ENCODE measurements at regions not wholly inside any gene's neighbourhood (a gene's known extent, or its start where the extent isn't known, plus 50 kb on each side); places are given as distances from the start of the nearest gene placed in this dataset.
"Not testable (repeated sequence)": the region's sequence is repeated elsewhere in the genome, so short reads cannot be mapped to it uniquely, and the experiment has no call there.

GRCh38 chr13:110046811-110047210, 260.1 kb downstream of the COL4A1 start:
- H3K27ac ChIP-seq: no peak overlapping the region
- WGBS, 2 donors: 45 to 57% methylated on average over 4 of the region's 4 CpGs

DNA sequence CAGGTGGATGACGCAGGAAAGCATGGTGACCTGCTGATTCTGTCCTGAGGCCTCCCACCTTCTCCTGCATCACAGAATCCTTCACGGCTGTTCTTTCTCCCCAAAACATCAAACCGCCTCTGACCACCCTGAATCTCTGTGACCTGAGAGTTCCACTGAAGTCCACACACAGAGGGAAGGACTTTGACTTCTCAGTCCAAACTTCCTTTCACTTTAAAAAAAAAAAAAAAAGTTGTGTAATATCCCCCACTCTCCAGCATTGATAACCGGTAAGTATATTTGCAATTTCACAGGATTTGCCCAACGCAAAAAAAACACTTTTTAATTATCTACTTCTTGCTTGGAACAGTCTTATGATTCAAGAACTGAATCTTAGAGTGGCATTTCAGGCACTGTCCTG, 259.5 kb upstream of the IRS2 start:
- TF ChIP-seq, protein P1, sequence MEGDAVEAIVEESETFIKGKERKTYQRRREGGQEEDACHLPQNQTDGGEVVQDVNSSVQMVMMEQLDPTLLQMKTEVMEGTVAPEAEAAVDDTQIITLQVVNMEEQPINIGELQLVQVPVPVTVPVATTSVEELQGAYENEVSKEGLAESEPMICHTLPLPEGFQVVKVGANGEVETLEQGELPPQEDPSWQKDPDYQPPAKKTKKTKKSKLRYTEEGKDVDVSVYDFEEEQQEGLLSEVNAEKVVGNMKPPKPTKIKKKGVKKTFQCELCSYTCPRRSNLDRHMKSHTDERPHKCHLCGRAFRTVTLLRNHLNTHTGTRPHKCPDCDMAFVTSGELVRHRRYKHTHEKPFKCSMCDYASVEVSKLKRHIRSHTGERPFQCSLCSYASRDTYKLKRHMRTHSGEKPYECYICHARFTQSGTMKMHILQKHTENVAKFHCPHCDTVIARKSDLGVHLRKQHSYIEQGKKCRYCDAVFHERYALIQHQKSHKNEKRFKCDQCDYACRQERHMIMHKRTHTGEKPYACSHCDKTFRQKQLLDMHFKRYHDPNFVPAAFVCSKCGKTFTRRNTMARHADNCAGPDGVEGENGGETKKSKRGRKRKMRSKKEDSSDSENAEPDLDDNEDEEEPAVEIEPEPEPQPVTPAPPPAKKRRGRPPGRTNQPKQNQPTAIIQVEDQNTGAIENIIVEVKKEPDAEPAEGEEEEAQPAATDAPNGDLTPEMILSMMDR (IDR thresholded peaks at IDR 0.05): no peak
- TF ChIP-seq EP300 (IDR thresholded peaks at IDR 0.05): no peak
- no peak for TF ChIP-seq POLR2AphosphoS5 (IDR thresholded peaks at IDR 0.05)
- Histone ChIP-seq H3K4me3 (no peak overlapping the region), H3K27me3 (no peaks in the 10 kb centered on the region), H3K36me3 (no peaks in the 10 kb centered on the region), H3K4me1 (peaks cover 5 to 18% (median 11%) of the 10 kb centered on the region in 4 donors), H3K9me3 (no peaks in the 10 kb centered on the region), H3K27ac (no peak overlapping the region)
- DNase-seq (no peak), ATAC-seq (ENCODE audit: low FRiP score in 2 of 2) (no peak)
- 80 to 89% methylated on average over 5 of the region's 5 CpGs for WGBS, 2 donors

More at GRCh38 chr13:110046811-110047210, 260.1 kb downstream of the COL4A1 start:
- ATAC-seq (ENCODE audit: low FRiP score in 2 of 2): no peak
- peaks cover 5 to 18% (median 11%) of the 10 kb centered on the region in 4 donors for H3K4me1 ChIP-seq
- TF ChIP-seq POLR2AphosphoS5 (IDR thresholded peaks at IDR 0.05): no peak
- TF ChIP-seq EP300 (IDR thresholded peaks at IDR 0.05): no peak
- TF ChIP-seq POLR2A (IDR thresholded peaks at IDR 0.05): no peak
- TF ChIP-seq, protein P1 (IDR thresholded peaks at IDR 0.05): no peak
- H3K4me3 ChIP-seq: no peak overlapping the region
- DNase-seq: no peak
- H3K36me3 ChIP-seq: no peaks in the 10 kb centered on the region
- H3K9me3 ChIP-seq: no peaks in the 10 kb centered on the region
- H3K27me3 ChIP-seq: no peaks in the 10 kb centered on the region

GRCh38 chr13:110045202-110045601, 258.8 kb upstream of the IRS2 start:
- H3K4me1 ChIP-seq: peaks cover 5 to 18% (median 11%) of the 10 kb centered on the region in 4 donors
- ATAC-seq (ENCODE audit: low FRiP score in 2 of 2): no peak
- no peaks in the 10 kb centered on the region for H3K36me3 ChIP-seq
- H3K4me3 ChIP-seq: no peak overlapping the region
- TF ChIP-seq EP300 (IDR thresholded peaks at IDR 0.05) (no peak), POLR2AphosphoS5 (IDR thresholded peaks at IDR 0.05) (no peak)
- H3K9me3 ChIP-seq: no peaks in the 10 kb centered on the region
- DNase-seq: no peak
- 95 to 96% methylated on average over 10 of the region's 10 CpGs for WGBS, 2 donors
- H3K27ac ChIP-seq: no peak overlapping the region
- no peaks in the 10 kb centered on the region for H3K27me3 ChIP-seq

DNA sequence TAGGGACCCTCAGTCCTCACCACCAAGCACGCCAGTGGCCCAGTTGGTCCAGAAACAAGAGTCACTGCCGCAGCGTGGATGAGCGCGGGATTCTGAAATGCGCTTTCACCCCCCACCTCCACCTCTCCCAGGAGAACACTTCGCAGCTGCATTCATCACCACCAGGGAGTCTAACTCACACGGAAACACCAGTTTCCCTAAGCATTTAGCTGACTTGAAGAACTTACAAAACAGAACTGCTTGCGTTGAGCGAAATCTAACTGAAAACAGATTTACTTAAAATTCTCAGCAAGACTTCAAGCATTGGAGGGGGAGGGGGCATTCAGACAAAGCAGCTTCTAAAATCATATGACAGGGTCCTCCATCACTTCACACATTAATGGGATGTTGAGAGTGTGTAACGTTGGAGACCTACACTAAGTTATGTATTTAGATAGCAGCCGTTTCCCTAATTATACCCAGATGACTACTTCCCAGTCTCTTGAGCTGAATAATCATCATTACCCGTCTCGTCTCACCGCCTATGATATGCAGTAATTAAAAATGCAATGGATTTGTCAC, 258.2 kb upstream of the IRS2 start:
- no peak overlapping the region for H3K4me3 ChIP-seq
- WGBS, 2 donors: 61 to 64% methylated on average over 15 of the region's 15 CpGs
- DNase-seq (no peak), ATAC-seq (ENCODE audit: low FRiP score in 2 of 2) (no peak)
- H3K9me3 ChIP-seq: no peaks in the 10 kb centered on the region
- H3K4me1 ChIP-seq: peaks cover 5 to 18% (median 11%) of the 10 kb centered on the region in 4 donors
- TF ChIP-seq EP300 (IDR thresholded peaks at IDR 0.05): no peak
- TF ChIP-seq, protein P1 (IDR thresholded peaks at IDR 0.05): no peak
- TF ChIP-seq POLR2A (IDR thresholded peaks at IDR 0.05): no peak
- no peak for TF ChIP-seq POLR2AphosphoS5 (IDR thresholded peaks at IDR 0.05)
- no peak overlapping the region for H3K27ac ChIP-seq
- no peaks in the 10 kb centered on the region for H3K36me3 ChIP-seq
- no peaks in the 10 kb centered on the region for H3K27me3 ChIP-seq

GRCh38 chr13:110042253-110042950, 256.0 kb upstream of the IRS2 start:
- TF ChIP-seq, protein P1 (IDR thresholded peaks at IDR 0.05): no peak
- TF ChIP-seq POLR2AphosphoS5 (IDR thresholded peaks at IDR 0.05) (no peak), POLR2A (IDR thresholded peaks at IDR 0.05) (no peak), EP300 (IDR thresholded peaks at IDR 0.05) (no peak)
- DNase-seq (no peak), ATAC-seq (ENCODE audit: low FRiP score in 2 of 2) (no peak)
- Histone ChIP-seq H3K4me1 (peaks cover 0 to 14% (median 9%) of the 10 kb centered on the region in 4 donors), H3K36me3 (no peaks in the 10 kb centered on the region), H3K27ac (no peak overlapping the region), H3K9me3 (no peaks in the 10 kb centered on the region), H3K4me3 (no peak overlapping the region), H3K27me3 (no peaks in the 10 kb centered on the region)
- 79 to 80% methylated on average over 9 to 14 of the region's 14 CpGs for WGBS, 2 donors

- not testable (repeated sequence) for H3K4me1 ChIP-seq; H3K4me3 ChIP-seq; H3K27ac ChIP-seq; ATAC-seq (ENCODE audit: low FRiP score in 2 of 2); H3K9me3 ChIP-seq; H3K36me3 ChIP-seq; DNase-seq; H3K27me3 ChIP-seq
- WGBS, 2 donors: 90 to 97% methylated on average over 4 of the region's 4 CpGs
Measured at GRCh38 chr13:110041638-110042037, 255.3 kb upstream of the IRS2 start.
